ENCODE measurements at regions not wholly inside any gene's neighbourhood (a gene's known extent, or its start where the extent isn't known, plus 50 kb on each side); places are given as distances from the start of the nearest gene placed in this dataset.

DNA sequence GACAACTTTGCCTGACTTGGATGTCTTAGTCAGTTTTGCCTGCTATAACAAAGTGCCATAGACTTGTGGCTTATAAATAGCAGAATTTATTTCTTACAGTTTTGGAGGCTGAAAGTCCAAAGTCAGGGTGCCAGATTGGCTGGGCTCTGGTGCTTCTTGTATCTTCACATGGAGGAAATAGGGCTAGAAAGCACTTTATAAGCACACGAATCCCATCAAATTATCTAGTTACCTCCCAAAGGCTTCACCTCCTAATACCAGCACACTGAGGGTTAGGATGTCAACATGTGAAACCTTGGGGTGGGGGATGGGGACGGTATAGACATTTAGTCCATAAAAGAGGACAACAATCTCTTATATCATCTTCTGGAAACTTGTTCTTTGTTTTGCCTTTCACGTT lies 116.8 kb downstream of the SQOR start:
- no peaks in the 10 kb centered on the region for H3K36me3 ChIP-seq (ENCODE audit: insufficient read depth, low read length)
- no peaks in the 10 kb centered on the region for H3K4me1 ChIP-seq (ENCODE audit: insufficient read depth, low read length)
- ATAC-seq (ENCODE audit: poor library complexity), result no peak
- no peaks in the 10 kb centered on the region for H3K36me3 Mint-ChIP-seq (ENCODE audit: low read depth)
- H3K9me3 ChIP-seq (ENCODE audit: control insufficient read depth in 1 of 2, insufficient read depth in 1 of 2, low read length in 2 of 2), result no peaks in the 10 kb centered on the region
- no peak for DNase-seq
- no peak overlapping the region for H3K27ac Mint-ChIP-seq
- H3K27ac ChIP-seq (ENCODE audit: low read depth in 1 of 2, low read length in 2 of 2), result no peak overlapping the region
- intact Hi-C loops (cut with DNase I, micrococcal nuclease), result no loop called here
- peaks cover 40% of the 10 kb centered on the region for H3K27me3 Mint-ChIP-seq
- no peak overlapping the region for H3K4me3 ChIP-seq (ENCODE audit: low read length)
- TF ChIP-seq CTCF (IDR thresholded peaks at IDR 0.05), result no peak
- H3K9me3 Mint-ChIP-seq, result no peaks in the 10 kb centered on the region
- H3K4me3 Mint-ChIP-seq, result no peak overlapping the region
- no peaks in the 10 kb centered on the region for H3K27me3 ChIP-seq (ENCODE audit: control insufficient read depth in 1 of 2, insufficient read depth in 2 of 2, low read length in 2 of 2)
- no peaks in the 10 kb centered on the region for H3K4me1 Mint-ChIP-seq (ENCODE audit: low read depth)
- ChIA-PET CTCF (no interaction called here), POLR2A (no interaction called here)

DNA sequence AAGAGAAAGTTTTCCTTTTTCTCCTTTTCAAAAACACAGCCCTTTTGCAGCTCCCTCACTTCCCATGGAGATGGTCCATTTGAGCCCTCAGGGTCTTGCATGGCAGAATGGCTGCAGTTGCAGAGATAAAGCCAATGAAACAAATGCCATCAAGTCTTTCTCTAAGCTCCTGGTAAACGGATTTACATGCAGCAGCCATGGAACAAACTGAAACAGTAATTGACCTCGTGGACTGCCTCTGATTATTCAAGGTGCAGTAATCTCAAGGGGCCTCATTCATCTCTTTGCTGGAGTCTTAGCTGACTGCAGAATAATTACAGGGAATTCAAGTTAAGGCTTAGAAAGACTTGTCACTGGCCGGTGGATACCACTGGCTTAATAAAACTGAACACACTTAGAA lies 125.1 kb downstream of the SQOR start:
- intact Hi-C loops (cut with DNase I, micrococcal nuclease), result no loop called here
- Histone ChIP-seq H3K36me3 (ENCODE audit: insufficient read depth, low read length) (no peaks in the 10 kb centered on the region), H3K27ac (ENCODE audit: low read depth in 1 of 2, low read length in 2 of 2) (no peak overlapping the region), H3K4me1 (ENCODE audit: insufficient read depth, low read length) (no peaks in the 10 kb centered on the region), H3K9me3 (ENCODE audit: control insufficient read depth in 1 of 2, insufficient read depth in 1 of 2, low read length in 2 of 2) (no peaks in the 10 kb centered on the region), H3K27me3 (ENCODE audit: control insufficient read depth in 1 of 2, insufficient read depth in 2 of 2, low read length in 2 of 2) (peaks cover 0 to 9% of the 10 kb centered on the region in 2 experiments), H3K4me3 (ENCODE audit: low read length) (no peak overlapping the region)
- Mint-ChIP-seq H3K4me1 (ENCODE audit: low read depth) (no peaks in the 10 kb centered on the region), H3K27ac (no peak overlapping the region), H3K27me3 (peaks cover 74% of the 10 kb centered on the region), H3K36me3 (ENCODE audit: low read depth) (no peaks in the 10 kb centered on the region), H3K4me3 (no peak overlapping the region), H3K9me3 (no peaks in the 10 kb centered on the region)
- ChIA-PET CTCF (no interaction called here), POLR2A (no interaction called here)
- ATAC-seq (ENCODE audit: poor library complexity) (no peak), DNase-seq (no peak)
- TF ChIP-seq CTCF (IDR thresholded peaks at IDR 0.05), result no peak

DNA sequence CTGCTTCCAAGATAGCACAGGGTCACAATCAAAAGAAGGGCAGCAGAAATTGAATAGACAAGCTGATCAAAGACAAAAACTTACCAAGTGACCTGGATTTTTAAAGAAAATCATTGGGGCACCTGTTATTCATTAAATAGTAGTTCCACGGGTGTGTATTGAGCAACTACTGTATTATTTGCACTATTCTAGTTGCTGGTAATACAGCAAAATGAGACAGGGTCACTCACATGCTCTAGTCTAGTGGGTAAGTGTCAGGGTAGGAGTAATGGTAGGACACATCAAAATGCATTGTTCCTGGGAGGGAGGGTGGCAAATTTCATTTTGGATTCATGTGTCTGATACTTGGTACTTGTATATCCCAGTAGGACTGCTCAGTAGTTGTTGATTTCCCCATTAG lies 127.9 kb downstream of the SQOR start:
- POLR2A ChIA-PET, result no interaction called here
- DNase-seq, result no peak
- CTCF ChIA-PET, result no interaction called here
- Mint-ChIP-seq H3K4me3 (no peak overlapping the region), H3K27ac (no peak overlapping the region), H3K4me1 (ENCODE audit: low read depth) (no peaks in the 10 kb centered on the region), H3K9me3 (no peaks in the 10 kb centered on the region), H3K27me3 (peaks cover 56% of the 10 kb centered on the region), H3K36me3 (ENCODE audit: low read depth) (no peaks in the 10 kb centered on the region)
- Histone ChIP-seq H3K36me3 (ENCODE audit: insufficient read depth, low read length) (no peaks in the 10 kb centered on the region), H3K27me3 (ENCODE audit: control insufficient read depth in 1 of 2, insufficient read depth in 2 of 2, low read length in 2 of 2) (peaks cover 0 to 9% of the 10 kb centered on the region in 2 experiments), H3K4me3 (ENCODE audit: low read length) (no peak overlapping the region), H3K27ac (ENCODE audit: low read depth in 1 of 2, low read length in 2 of 2) (no peak overlapping the region), H3K9me3 (ENCODE audit: control insufficient read depth in 1 of 2, insufficient read depth in 1 of 2, low read length in 2 of 2) (no peaks in the 10 kb centered on the region), H3K4me1 (ENCODE audit: insufficient read depth, low read length) (no peaks in the 10 kb centered on the region)
- intact Hi-C loops (cut with DNase I, micrococcal nuclease), result no loop called here
- no peak for ATAC-seq (ENCODE audit: poor library complexity)
- TF ChIP-seq CTCF (IDR thresholded peaks at IDR 0.05), result no peak

Measured in CD4-positive, alpha-beta T cell (primary cell).